SK-N-SH (cell line): ENCODE measurements at regions not wholly inside any gene's neighbourhood (a gene's known extent, or its start where the extent isn't known, plus 50 kb on each side); places are given as distances from the start of the nearest gene placed in this dataset.

Experiments used
- CTCF ChIA-PET: fragments of 300-600, 350-600 bp; formaldehyde crosslinking; extraction: SDS; loops from one replicate; lab custom pipeline; 2021; lab: Yijun Ruan, JAX
- POLR2A ChIA-PET: fragments of 350-600 bp; sonication (Branson Sonifier 250); formaldehyde crosslinking; extraction: SDS; loops from one replicate; lab custom pipeline; 2020; ENCODE audit warnings: antibody characterized with exemption, inconsistent platforms; lab: Yijun Ruan, JAX
- DNase-seq: peaks from one replicate; pipeline ENCODE4 v3.0.0; 2012
- H2AFZ ChIP-seq: fragments of 200-600 bp; sonication (generic); 2 replicates; pipeline ENCODE4 v1.8.1; 2016; ENCODE audit warnings: antibody characterized with exemption, mild to moderate bottlenecking, low read depth
- H3F3A ChIP-seq: fragments of 200-600 bp; sonication (generic); replicated peaks from 2 replicates; pipeline ENCODE3; 2016; ENCODE audit warnings: antibody characterized with exemption, mild to moderate bottlenecking; ENCODE audit not compliant: insufficient read depth
- H3K27ac ChIP-seq, 2 experiments: fragments of 200-500 bp in 1 of 2; fragments of 200-600 bp in 1 of 2; sonication (Bioruptor generic) in 1 of 2; sonication (generic), shearing (Covaris generic) in 1 of 2; 2 replicates each; pipeline versions ENCODE4 v1.5.1 to v1.6.1; 2014 to 2016; ENCODE audit warnings: low read depth in 2 of 2, inconsistent platforms in 1 of 2, low read length in 1 of 2, mild to moderate bottlenecking in 1 of 2, mixed read lengths in 1 of 2
- H3K27me3 ChIP-seq: fragments of 200-600 bp; sonication (generic), shearing (Covaris generic); 2 replicates; pipeline ENCODE4 v1.6.1; 2016; ENCODE audit warnings: mixed run types; ENCODE audit not compliant: insufficient read depth
- H3K36me3 ChIP-seq, 2 experiments: fragments of 200-500 bp in 1 of 2; fragments of 200-600 bp in 1 of 2; sonication (Bioruptor generic) in 1 of 2; sonication (generic) in 1 of 2; replicated peaks in 1 of 2; 2 replicates each; pipeline versions ENCODE3 to v1.5.1; 2014 to 2016; ENCODE audit warnings: low read length in 1 of 2, mild to moderate bottlenecking in 1 of 2; ENCODE audit not compliant: insufficient read depth in 2 of 2, control insufficient read depth in 1 of 2
- H3K4me1 ChIP-seq, 2 experiments: fragments of 200-500 bp in 1 of 2; fragments of 200-600 bp in 1 of 2; sonication (Bioruptor generic) in 1 of 2; sonication (generic), shearing (Covaris generic) in 1 of 2; 2 replicates each; pipeline versions ENCODE4 v1.5.1 to v1.6.1; 2014 to 2016; ENCODE audit warnings: low read depth in 1 of 2, low read length in 1 of 2, mixed run types in 1 of 2; ENCODE audit not compliant: insufficient read depth in 2 of 2, control insufficient read depth in 1 of 2
- H3K4me2 ChIP-seq: fragments of 200-600 bp; sonication (generic), shearing (Covaris generic); 2 replicates; pipeline ENCODE4 v1.6.1; 2017; ENCODE audit warnings: mixed run types
- H3K4me3 ChIP-seq, 2 experiments: fragments of 200-500 bp in 1 of 2; fragments of 200-600 bp in 1 of 2; sonication (Bioruptor generic) in 1 of 2; sonication (generic), shearing (Covaris generic) in 1 of 2; 2 replicates each; pipeline versions ENCODE4 v1.5.1 to v1.8.1; 2014 to 2016; ENCODE audit warnings: low read depth in 2 of 2, inconsistent platforms in 1 of 2, low read length in 1 of 2, mild to moderate bottlenecking in 1 of 2, mixed read lengths in 1 of 2, moderate library complexity in 1 of 2
- H3K79me2 ChIP-seq: fragments of 200-600 bp; sonication (generic); 2 replicates; pipeline ENCODE4 v1.8.1; 2017; ENCODE audit warnings: mild to moderate bottlenecking; ENCODE audit not compliant: insufficient read depth
- H3K9ac ChIP-seq: fragments of 200-600 bp; sonication (generic); 2 replicates; pipeline ENCODE4 v1.6.1; 2017; ENCODE audit warnings: mixed run types
- H3K9me2 ChIP-seq: fragments of 200-600 bp; sonication (generic); 2 replicates; pipeline ENCODE4 v1.6.1; 2017; ENCODE audit warnings: mixed run types
- H3K9me3 ChIP-seq: fragments of 200-600 bp; sonication (generic); 2 replicates; pipeline ENCODE4 v1.6.1; 2017; ENCODE audit warnings: mixed run types, mild to moderate bottlenecking, moderate library complexity
- H4K20me1 ChIP-seq: fragments of 200-600 bp; sonication (generic); 2 replicates; pipeline ENCODE4 v1.6.1; 2017; ENCODE audit warnings: mild to moderate bottlenecking, mixed run types; ENCODE audit not compliant: insufficient read depth
- CHD2 ChIP-seq: fragments of 150-350 bp; IDR thresholded peaks from 2 replicates; pipeline ENCODE4 v1.6.1; 2018; ENCODE audit warnings: low read length; ENCODE audit not compliant: partially characterized antibody
- EP300 ChIP-seq, 2 experiments: IDR thresholded peaks; 2 replicates each; pipeline versions ENCODE4 v1.4.0 to v1.6.1; 2012; ENCODE audit warnings: borderline replicate concordance in 1 of 2, low read depth in 1 of 2, low read length in 1 of 2
- FOXM1 ChIP-seq: IDR thresholded peaks from 2 replicates; pipeline ENCODE4 v1.4.0; 2012; ENCODE audit warnings: low read depth, mild to moderate bottlenecking
- MXI1 ChIP-seq: IDR thresholded peaks from 2 replicates; pipeline ENCODE4 v1.6.1; 2012; ENCODE audit warnings: mild to moderate bottlenecking, low read depth, low read length, improper control_type of control experiment
- RCOR1 ChIP-seq: fragments of 150-350 bp; IDR thresholded peaks from 2 replicates; pipeline ENCODE4 v1.6.1; 2017; ENCODE audit warnings: antibody characterized with exemption, low read length
- RFX5 ChIP-seq: IDR thresholded peaks from 2 replicates; pipeline ENCODE4 v1.6.1; 2012; ENCODE audit warnings: mild to moderate bottlenecking, improper control_type of control experiment, low read length
- TAF1 ChIP-seq: IDR thresholded peaks from 2 replicates; pipeline ENCODE4 v1.6.1; 2012; ENCODE audit warnings: low read depth, mild to moderate bottlenecking, low read length, moderate library complexity, borderline replicate concordance
- YY1 ChIP-seq: IDR thresholded peaks from 2 replicates; pipeline ENCODE4 v1.4.0; 2012; ENCODE audit warnings: low read depth, mild to moderate bottlenecking
- WGBS: methylation state at CpG from one replicate; pipeline ENCODE4 v1.1.6; 2017; ENCODE audit warnings: low lambda C conversion rate; 5-methylcytosine and 5-hydroxymethylcytosine counted together
- TF ChIP-seq, protein P1 (sequence below): IDR thresholded peaks from 2 replicates; pipeline ENCODE4 v1.4.0; 2012; ENCODE audit warnings: low read depth, borderline replicate concordance
- TF ChIP-seq, protein P2 (sequence below): fragments of 150-350 bp; IDR thresholded peaks from 2 replicates; pipeline ENCODE4 v1.6.1; 2017; ENCODE audit warnings: antibody characterized with exemption, low read length, low read depth, borderline replicate concordance
- TF ChIP-seq, protein P3 (sequence below): fragments of 150-350 bp; IDR thresholded peaks from 2 replicates; pipeline ENCODE4 v1.6.1; 2016; ENCODE audit warnings: mild to moderate bottlenecking, low read depth, low read length

DNA sequence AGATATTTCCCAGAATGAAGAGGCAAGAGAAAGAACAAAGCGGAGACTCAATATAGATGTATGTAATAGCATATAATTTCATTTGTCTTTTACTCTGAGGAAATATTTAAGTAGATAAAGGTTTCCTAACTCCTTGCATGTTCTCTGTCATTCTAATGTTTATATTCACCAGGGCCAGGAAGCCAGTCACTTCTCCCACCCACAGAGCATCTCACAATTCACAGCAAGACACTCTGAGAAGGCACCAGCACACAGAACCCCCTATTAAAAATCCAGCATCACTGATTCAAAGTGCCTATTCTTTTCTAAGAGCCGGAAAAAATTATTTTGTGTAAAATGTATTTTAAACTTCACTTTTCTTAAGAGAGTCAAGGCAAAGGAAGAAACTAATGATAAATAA, 927.1 kb downstream of the C4orf33 start (continued):
- TF ChIP-seq EP300 (IDR thresholded peaks at IDR 0.05; ENCODE audit: borderline replicate concordance in 1 of 2, low read depth in 1 of 2, low read length in 1 of 2), result no peak

DNA sequence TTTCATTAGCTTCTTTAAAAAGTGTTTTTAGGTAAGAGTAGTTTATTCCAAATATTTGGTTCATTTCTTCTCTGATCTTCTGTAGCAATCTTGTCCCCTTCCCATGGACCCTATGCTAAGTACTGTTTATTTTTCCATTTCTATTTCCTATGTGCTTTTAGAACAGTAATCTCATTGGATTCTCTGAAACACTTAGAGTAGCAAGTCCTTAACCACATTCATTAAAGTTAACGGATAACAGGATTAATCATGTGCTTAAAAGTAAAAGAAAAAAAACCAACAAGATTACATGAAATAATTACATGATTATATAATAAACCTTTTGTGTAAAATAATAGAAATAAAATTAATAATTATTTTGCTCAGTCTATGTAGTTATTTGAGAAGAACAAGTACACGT, 929.7 kb downstream of the C4orf33 start:
- Histone ChIP-seq H3K4me1 (no peaks in the 10 kb centered on the region), H3K36me3 (no peaks in the 10 kb centered on the region), H3K27ac (no peak overlapping the region), H2AFZ (no peak overlapping the region), H4K20me1 (no peaks in the 10 kb centered on the region), H3K79me2 (no peaks in the 10 kb centered on the region), H3K9me2 (no peaks in the 10 kb centered on the region), H3K4me3 (no peak overlapping the region), H3F3A (no peaks in the 10 kb centered on the region), H3K9me3 (no peaks in the 10 kb centered on the region), H3K27me3 (no peaks in the 10 kb centered on the region), H3K4me2 (no peak overlapping the region), H3K9ac (no peak overlapping the region)
- 18% methylated on average over 2 of the region's 2 CpGs for WGBS
- ChIA-PET CTCF (no interaction called here), POLR2A (no interaction called here)
- DNase-seq, result no peak
- TF ChIP-seq CHD2 (no peak), YY1 (no peak)

DNA sequence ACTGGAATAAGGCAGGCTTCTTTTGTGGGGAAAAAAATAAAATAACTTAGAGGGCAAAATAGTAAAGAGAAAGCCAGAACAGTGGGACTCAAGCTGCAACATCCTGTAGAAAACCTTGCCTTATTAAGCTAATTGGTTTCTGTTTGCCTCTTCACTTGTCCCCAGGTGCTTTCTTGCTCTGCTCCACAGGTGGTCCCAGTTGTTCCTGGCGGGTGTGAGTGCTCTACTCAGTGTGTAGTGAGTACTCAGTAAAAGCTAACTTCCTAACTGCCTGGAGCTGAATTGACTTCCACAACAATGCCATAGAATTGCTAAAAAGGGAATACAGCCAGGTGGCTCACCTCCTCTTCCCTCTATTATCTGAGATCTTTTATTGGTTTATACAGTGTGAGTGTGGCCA, 930.2 kb downstream of the C4orf33 start:
- Histone ChIP-seq H3K79me2 (no peaks in the 10 kb centered on the region), H3K27me3 (no peaks in the 10 kb centered on the region), H3K4me1 (no peaks in the 10 kb centered on the region), H3K27ac (no peak overlapping the region), H3K36me3 (no peaks in the 10 kb centered on the region), H3K9me2 (no peaks in the 10 kb centered on the region), H3K9ac (no peak overlapping the region), H3K9me3 (no peaks in the 10 kb centered on the region), H3K4me2 (no peak overlapping the region), H2AFZ (no peak overlapping the region), H4K20me1 (no peaks in the 10 kb centered on the region), H3F3A (no peaks in the 10 kb centered on the region), H3K4me3 (no peak overlapping the region)
- no peak for DNase-seq
- ChIA-PET POLR2A (no interaction called here), CTCF (no interaction called here)
- no peak for TF ChIP-seq RCOR1
- no peak for TF ChIP-seq YY1
- TF ChIP-seq, protein P1, sequence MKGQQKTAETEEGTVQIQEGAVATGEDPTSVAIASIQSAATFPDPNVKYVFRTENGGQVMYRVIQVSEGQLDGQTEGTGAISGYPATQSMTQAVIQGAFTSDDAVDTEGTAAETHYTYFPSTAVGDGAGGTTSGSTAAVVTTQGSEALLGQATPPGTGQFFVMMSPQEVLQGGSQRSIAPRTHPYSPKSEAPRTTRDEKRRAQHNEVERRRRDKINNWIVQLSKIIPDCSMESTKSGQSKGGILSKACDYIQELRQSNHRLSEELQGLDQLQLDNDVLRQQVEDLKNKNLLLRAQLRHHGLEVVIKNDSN, result no peak
- TF ChIP-seq, protein P2, sequence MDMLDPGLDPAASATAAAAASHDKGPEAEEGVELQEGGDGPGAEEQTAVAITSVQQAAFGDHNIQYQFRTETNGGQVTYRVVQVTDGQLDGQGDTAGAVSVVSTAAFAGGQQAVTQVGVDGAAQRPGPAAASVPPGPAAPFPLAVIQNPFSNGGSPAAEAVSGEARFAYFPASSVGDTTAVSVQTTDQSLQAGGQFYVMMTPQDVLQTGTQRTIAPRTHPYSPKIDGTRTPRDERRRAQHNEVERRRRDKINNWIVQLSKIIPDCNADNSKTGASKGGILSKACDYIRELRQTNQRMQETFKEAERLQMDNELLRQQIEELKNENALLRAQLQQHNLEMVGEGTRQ, result no peak
- no peak for TF ChIP-seq FOXM1
- TF ChIP-seq, protein P3, sequence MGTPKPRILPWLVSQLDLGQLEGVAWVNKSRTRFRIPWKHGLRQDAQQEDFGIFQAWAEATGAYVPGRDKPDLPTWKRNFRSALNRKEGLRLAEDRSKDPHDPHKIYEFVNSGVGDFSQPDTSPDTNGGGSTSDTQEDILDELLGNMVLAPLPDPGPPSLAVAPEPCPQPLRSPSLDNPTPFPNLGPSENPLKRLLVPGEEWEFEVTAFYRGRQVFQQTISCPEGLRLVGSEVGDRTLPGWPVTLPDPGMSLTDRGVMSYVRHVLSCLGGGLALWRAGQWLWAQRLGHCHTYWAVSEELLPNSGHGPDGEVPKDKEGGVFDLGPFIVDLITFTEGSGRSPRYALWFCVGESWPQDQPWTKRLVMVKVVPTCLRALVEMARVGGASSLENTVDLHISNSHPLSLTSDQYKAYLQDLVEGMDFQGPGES, result no peak
- TF ChIP-seq TAF1, result no peak
- TF ChIP-seq MXI1, result no peak
- TF ChIP-seq RFX5, result no peak
- WGBS, result 0% methylated on average over 1 of the region's 1 CpG
